Gastrocnemius medialis (tissue), 4 donors: ENCODE measurements at regions not wholly inside any gene's neighbourhood (a gene's known extent, or its start where the extent isn't known, plus 50 kb on each side); places are given as distances from the start of the nearest gene placed in this dataset.

Source experiments
- POLR2A ChIP-seq, 2 donors: fragments of 450-650 bp; IDR thresholded peaks; one replicate each; pipeline ENCODE4 v1.6.1; 2017; ENCODE audit warnings: antibody characterized with exemption in 2 of 2, mild to moderate bottlenecking in 2 of 2, moderate library complexity in 2 of 2
- TF ChIP-seq, protein P1 (sequence below), 5 experiments: fragments of 450-650 bp in 3 of 5; fragments of 200-600 bp in 2 of 5; sonication (generic) in 2 of 5; IDR thresholded peaks in 4 of 5; conservative IDR thresholded peaks in 1 of 5; 1 replicate in 4 of 5; 2 replicates in 1 of 5; pipeline ENCODE4 v1.5.1; 2016 to 2019; ENCODE audit warnings: antibody characterized with exemption in 5 of 5, mild to moderate bottlenecking in 3 of 5, moderate library complexity in 3 of 5

DNA sequence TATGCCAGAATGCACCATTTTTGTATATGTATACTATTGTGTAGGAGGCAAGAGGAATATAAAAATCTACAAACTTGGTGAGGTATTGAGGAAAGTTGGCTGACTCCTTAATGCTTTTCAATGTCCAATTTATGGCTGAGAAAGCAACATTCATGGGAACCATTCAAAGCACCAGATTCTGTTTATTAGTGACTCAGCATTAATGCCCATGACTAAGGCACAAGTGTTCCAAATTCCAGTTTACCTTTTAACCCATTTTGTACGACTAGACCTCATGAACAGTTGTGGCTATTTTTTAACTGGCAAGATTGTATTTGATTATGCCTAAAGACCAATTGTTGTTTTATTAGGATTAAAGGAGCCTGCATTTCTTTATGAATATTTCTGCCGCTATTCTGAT is 375.4 kb upstream of the ATP2B1 start:
- TF ChIP-seq, protein P1, sequence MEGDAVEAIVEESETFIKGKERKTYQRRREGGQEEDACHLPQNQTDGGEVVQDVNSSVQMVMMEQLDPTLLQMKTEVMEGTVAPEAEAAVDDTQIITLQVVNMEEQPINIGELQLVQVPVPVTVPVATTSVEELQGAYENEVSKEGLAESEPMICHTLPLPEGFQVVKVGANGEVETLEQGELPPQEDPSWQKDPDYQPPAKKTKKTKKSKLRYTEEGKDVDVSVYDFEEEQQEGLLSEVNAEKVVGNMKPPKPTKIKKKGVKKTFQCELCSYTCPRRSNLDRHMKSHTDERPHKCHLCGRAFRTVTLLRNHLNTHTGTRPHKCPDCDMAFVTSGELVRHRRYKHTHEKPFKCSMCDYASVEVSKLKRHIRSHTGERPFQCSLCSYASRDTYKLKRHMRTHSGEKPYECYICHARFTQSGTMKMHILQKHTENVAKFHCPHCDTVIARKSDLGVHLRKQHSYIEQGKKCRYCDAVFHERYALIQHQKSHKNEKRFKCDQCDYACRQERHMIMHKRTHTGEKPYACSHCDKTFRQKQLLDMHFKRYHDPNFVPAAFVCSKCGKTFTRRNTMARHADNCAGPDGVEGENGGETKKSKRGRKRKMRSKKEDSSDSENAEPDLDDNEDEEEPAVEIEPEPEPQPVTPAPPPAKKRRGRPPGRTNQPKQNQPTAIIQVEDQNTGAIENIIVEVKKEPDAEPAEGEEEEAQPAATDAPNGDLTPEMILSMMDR (IDR thresholded peaks at IDR 0.05 in 4 of 5, conservative IDR thresholded peaks at IDR 0.05 in 1 of 5) = no peak
- no peak for TF ChIP-seq POLR2A (IDR thresholded peaks at IDR 0.05)
